HG02973 (cell line): ENCODE measurements at regions not wholly inside any gene's neighbourhood (a gene's known extent, or its start where the extent isn't known, plus 50 kb on each side); places are given as distances from the start of the nearest gene placed in this dataset.
"Not testable (repeated sequence)": the region's sequence is repeated elsewhere in the genome, so short reads cannot be mapped to it uniquely, and the experiment has no call there.

ENCODE experiments used
- ATAC-seq: cut with Tn5 transposase; IDR thresholded peaks from one replicate; pipeline ENCODE4 v1.9.1; 2021; ENCODE audit warnings: moderate library complexity; ENCODE audit not compliant: unreplicated experiment

GRCh38 chr5:13108265-13108664, 836.2 kb downstream of the DNAH5 start:
- ATAC-seq, result no peak

GRCh38 chr5:13107537-13107936, 837.0 kb downstream of the DNAH5 start:
- no peak for ATAC-seq

- no peak for ATAC-seq
Measured at GRCh38 chr5:13081116-13081515, 863.4 kb downstream of the DNAH5 start.

GRCh38 chr5:13072936-13073335, 871.6 kb downstream of the DNAH5 start:
- ATAC-seq, result not testable (repeated sequence)

GRCh38 chr5:13063088-13063487, 881.4 kb downstream of the DNAH5 start:
- ATAC-seq, result no peak

GRCh38 chr5:13045897-13046551, 898.5 kb downstream of the DNAH5 start:
- no peak for ATAC-seq

GRCh38 chr5:13034061-13034460, 910.4 kb downstream of the DNAH5 start:
- ATAC-seq, result no peak

GRCh38 chr5:13029211-13029610, 915.3 kb downstream of the DNAH5 start:
- no peak for ATAC-seq

- ATAC-seq, result no peak
Measured at GRCh38 chr5:13027874-13028273, 916.6 kb downstream of the DNAH5 start.

GRCh38 chr5:13019729-13020128, 924.8 kb downstream of the DNAH5 start:
- no peak for ATAC-seq

GRCh38 chr5:13003457-13003856, 941.0 kb downstream of the DNAH5 start:
- no peak for ATAC-seq

GRCh38 chr5:12999667-13000066, 944.8 kb downstream of the DNAH5 start:
- no peak for ATAC-seq

- no peak for ATAC-seq
Measured at GRCh38 chr5:12985142-12985541, 959.3 kb downstream of the DNAH5 start.

- no peak for ATAC-seq
Measured at GRCh38 chr5:12974856-12975255, 969.6 kb downstream of the DNAH5 start.

- ATAC-seq, result no peak
Measured at GRCh38 chr5:12965804-12966203, 978.7 kb downstream of the DNAH5 start.

GRCh38 chr5:12959713-12960112, 984.8 kb downstream of the DNAH5 start:
- no peak for ATAC-seq

- no peak for ATAC-seq
Measured at GRCh38 chr5:12952409-12952808, 992.1 kb downstream of the DNAH5 start.

- ATAC-seq, result no peak
Measured at GRCh38 chr5:12951846-12952245, 992.6 kb downstream of the DNAH5 start.

GRCh38 chr5:12947379-12947778, 997.1 kb downstream of the DNAH5 start:
- ATAC-seq, result no peak

- not testable (repeated sequence) for ATAC-seq
Measured at GRCh38 chr5:12945477-12945876, 999.0 kb downstream of the DNAH5 start.

- ATAC-seq, result no peak
Measured at GRCh38 chr5:12936221-12936620, 1008.3 kb downstream of the DNAH5 start.

GRCh38 chr5:12934722-12935121, 1009.8 kb downstream of the DNAH5 start:
- ATAC-seq, result no peak

- no peak for ATAC-seq
Measured at GRCh38 chr5:12920527-12920926, 1016.3 kb upstream of the CTNND2 start.
